CD14-positive monocyte (primary cell): ENCODE measurements at regions not wholly inside any gene's neighbourhood (a gene's known extent, or its start where the extent isn't known, plus 50 kb on each side); places are given as distances from the start of the nearest gene placed in this dataset.
"Not testable (repeated sequence)": the region's sequence is repeated elsewhere in the genome, so short reads cannot be mapped to it uniquely, and the experiment has no call there.

Experiments
- DNase-seq, 3 donors: peaks; one replicate each; pipeline ENCODE4 v3.0.0-alpha.2; 2011 to 2022
- H2AFZ ChIP-seq: 2 replicates; pipeline ENCODE4 v1.6.0; 2012; ENCODE audit warnings: mild to moderate bottlenecking, low read depth, low read length, inconsistent platforms; ENCODE audit not compliant: insufficient read depth, poor library complexity, severe bottlenecking
- H3K27ac ChIP-seq, 2 donors: 1 replicate in 1 of 2; 2 replicates in 1 of 2; pipeline ENCODE4 v1.5.1; 2012 to 2013; ENCODE audit warnings: low read length in 2 of 2, control low read depth in 1 of 2, inconsistent platforms in 1 of 2, low read depth in 1 of 2, mild to moderate bottlenecking in 1 of 2
- H3K27me3 ChIP-seq, 2 donors: one replicate each; pipeline versions ENCODE4 v1.6.0 to v1.6.1; 2011 to 2013; ENCODE audit warnings: low read length in 2 of 2; ENCODE audit not compliant: control insufficient read depth in 2 of 2, insufficient read depth in 2 of 2
- H3K36me3 ChIP-seq, 2 donors: replicated peaks in 1 of 2; 1 replicate in 1 of 2; 2 replicates in 1 of 2; pipeline versions ENCODE4 v1.5.1 to v1.6.1; 2012 to 2013; ENCODE audit warnings: low read length in 2 of 2, control low read depth in 1 of 2, inconsistent platforms in 1 of 2, mild to moderate bottlenecking in 1 of 2; ENCODE audit not compliant: insufficient read depth in 2 of 2, control insufficient read depth in 1 of 2
- H3K4me1 ChIP-seq, 2 donors: 1 replicate in 1 of 2; 2 replicates in 1 of 2; pipeline versions ENCODE4 v1.5.1 to v1.6.1; 2012 to 2013; ENCODE audit warnings: low read length in 2 of 2, control low read depth in 1 of 2, inconsistent platforms in 1 of 2, mild to moderate bottlenecking in 1 of 2, moderate library complexity in 1 of 2; ENCODE audit not compliant: insufficient read depth in 2 of 2, control insufficient read depth in 1 of 2
- H3K4me2 ChIP-seq: replicated peaks from 2 replicates; pipeline ENCODE3; 2012; ENCODE audit warnings: low read length, moderate library complexity, mild to moderate bottlenecking; ENCODE audit not compliant: poor library complexity, severe bottlenecking; ENCODE audit errors: extremely low read depth
- H3K4me3 ChIP-seq, 3 experiments: fragments of 200-600 bp in 1 of 3; sonication (generic) in 1 of 3; replicated peaks in 1 of 3; 1 replicate in 2 of 3; 2 replicates in 1 of 3; pipeline ENCODE4 v1.5.1; 2011 to 2013; ENCODE audit warnings: low read length in 3 of 3, mild to moderate bottlenecking in 3 of 3, control low read depth in 2 of 3, low read depth in 2 of 3, inconsistent platforms in 1 of 3, moderate library complexity in 1 of 3
- H3K79me2 ChIP-seq: 2 replicates; pipeline ENCODE4 v1.6.0; 2012; ENCODE audit warnings: mild to moderate bottlenecking, control low read depth, inconsistent platforms, low read length, moderate library complexity; ENCODE audit not compliant: insufficient read depth
- H3K9ac ChIP-seq: 2 replicates; pipeline ENCODE4 v1.6.0; 2017; ENCODE audit warnings: low read length, mild to moderate bottlenecking; ENCODE audit not compliant: insufficient read depth, poor library complexity, severe bottlenecking
- H3K9me3 ChIP-seq, 2 donors: replicated peaks in 1 of 2; 1 replicate in 1 of 2; 2 replicates in 1 of 2; pipeline versions ENCODE4 v1.5.1 to v1.6.1; 2012 to 2013; ENCODE audit warnings: low read length in 2 of 2, control low read depth in 1 of 2; ENCODE audit not compliant: control insufficient read depth in 1 of 2, insufficient read depth in 1 of 2
- H4K20me1 ChIP-seq: 2 replicates; pipeline ENCODE4 v1.6.0; 2012; ENCODE audit warnings: mild to moderate bottlenecking, low read length, control low read depth, moderate library complexity; ENCODE audit not compliant: insufficient read depth
- H3K27ac Mint-ChIP-seq, 7 donors: one replicate each; pipeline ENCODE4 v1.8.0; 2020; ENCODE audit warnings: mild to moderate bottlenecking in 7 of 7, mixed read lengths in 7 of 7, moderate library complexity in 6 of 7, inconsistent platforms in 2 of 7
- H3K27me3 Mint-ChIP-seq, 3 donors: one replicate each; pipeline ENCODE4 v1.8.0; 2021 to 2022; ENCODE audit warnings: low read depth in 3 of 3, mild to moderate bottlenecking in 3 of 3, mixed read lengths in 3 of 3, moderate library complexity in 3 of 3, inconsistent platforms in 1 of 3
- H3K36me3 Mint-ChIP-seq, 2 donors: one replicate each; pipeline ENCODE4 v1.8.0; 2020; ENCODE audit warnings: mixed read lengths in 2 of 2, inconsistent platforms in 1 of 2, mild to moderate bottlenecking in 1 of 2
- H3K4me1 Mint-ChIP-seq: one replicate; pipeline ENCODE4 v1.8.0; 2020; ENCODE audit warnings: mild to moderate bottlenecking, mixed read lengths
- H3K4me3 Mint-ChIP-seq, 2 donors: one replicate each; pipeline ENCODE4 v1.8.0; 2020; ENCODE audit warnings: mild to moderate bottlenecking in 2 of 2, mixed read lengths in 2 of 2, moderate library complexity in 1 of 2
- H3K9me3 Mint-ChIP-seq, 7 donors: one replicate each; pipeline ENCODE4 v1.8.0; 2020 to 2022; ENCODE audit warnings: mixed read lengths in 7 of 7, mild to moderate bottlenecking in 6 of 7, moderate library complexity in 6 of 7, inconsistent platforms in 2 of 7
- CTCF ChIP-seq: fragments of 200-600 bp; IDR thresholded peaks from one replicate; pipeline ENCODE4 v1.8.0; 2022; ENCODE audit warnings: antibody characterized with exemption, mild to moderate bottlenecking
- WGBS: methylation state at CpG from one replicate; pipeline ENCODE4 v1.1.5; 2013; ENCODE audit warnings: missing lambda C conversion rate; ENCODE audit not compliant: insufficient coverage; 5-methylcytosine and 5-hydroxymethylcytosine counted together
- intact Hi-C, 2 donors: fragments of 100-400 bp; cut with micrococcal nuclease; formaldehyde crosslinking; loops; one replicate each; pipeline versions ENCODE4 v1.15.0 to v1.15.1; 2023

GRCh38 chr3:51593697-51594096 lies 55.2 kb downstream of the RAD54L2 start:
- DNase-seq = no peak
- H3K4me2 ChIP-seq = no peak overlapping the region
- no peak overlapping the region for H2AFZ ChIP-seq
- H3K4me1 ChIP-seq = no peaks in the 10 kb centered on the region
- Mint-ChIP-seq H3K27me3 (peaks cover 0 to 3% (median 0%) of the 10 kb centered on the region in 3 donors), H3K9me3 (no peaks in the 10 kb centered on the region), H3K4me1 (peaks cover 3% of the 10 kb centered on the region), H3K27ac (no peak overlapping the region), H3K4me3 (no peak overlapping the region), H3K36me3 (peaks cover 52 to 76% of the 10 kb centered on the region in 2 donors)
- intact Hi-C loops = no loop called here
- no peak for TF ChIP-seq CTCF
- peaks cover 23 to 58% of the 10 kb centered on the region in 2 donors for H3K36me3 ChIP-seq
- H3K27me3 ChIP-seq = no peaks in the 10 kb centered on the region
- H3K4me3 ChIP-seq = no peak overlapping the region
- WGBS = no CpG with 5 or more reads among the region's 4 CpGs
- no peaks in the 10 kb centered on the region for H4K20me1 ChIP-seq
- H3K9ac ChIP-seq = no peak overlapping the region
- no peaks in the 10 kb centered on the region for H3K9me3 ChIP-seq
- no peak overlapping the region for H3K27ac ChIP-seq
- no peaks in the 10 kb centered on the region for H3K79me2 ChIP-seq

GRCh38 chr3:51599638-51600037 lies 61.1 kb downstream of the RAD54L2 start:
- H4K20me1 ChIP-seq, H3K27ac Mint-ChIP-seq, H3K4me3 ChIP-seq, H3K9ac ChIP-seq, H2AFZ ChIP-seq, H3K9me3 ChIP-seq, H3K27me3 ChIP-seq, H3K4me1 Mint-ChIP-seq, H3K9me3 Mint-ChIP-seq, H3K4me3 Mint-ChIP-seq, H3K27me3 Mint-ChIP-seq, H3K4me1 ChIP-seq, H3K4me2 ChIP-seq, DNase-seq, intact Hi-C loops, H3K27ac ChIP-seq, H3K79me2 ChIP-seq: not testable (repeated sequence)
- H3K36me3 Mint-ChIP-seq = peaks cover 23 to 40% of the 10 kb centered on the region in 2 donors
- WGBS = 27% methylated on average over 2 of the region's 8 CpGs
- H3K36me3 ChIP-seq = peaks cover 7 to 38% of the 10 kb centered on the region in 2 donors
